ENCODE measurements at regions not wholly inside any gene's neighbourhood (a gene's known extent, or its start where the extent isn't known, plus 50 kb on each side); places are given as distances from the start of the nearest gene placed in this dataset.

- no peak for TF ChIP-seq POLR2A (IDR thresholded peaks at IDR 0.05; ENCODE audit: low read depth, low read length)
- TF ChIP-seq CTCF (IDR thresholded peaks at IDR 0.05; ENCODE audit: extremely low read depth in 1 of 2, insufficient read depth in 1 of 2, low read depth in 1 of 2, low read length in 2 of 2): no peak
- no peak for TF ChIP-seq MAX (IDR thresholded peaks at IDR 0.05; ENCODE audit: insufficient read depth, insufficient read length)
- TF ChIP-seq EZH2 (IDR thresholded peaks at IDR 0.05; ENCODE audit: borderline replicate concordance, low read depth, low read length, severe bottlenecking): no peak
- no peak for TF ChIP-seq FOS (IDR thresholded peaks at IDR 0.05; ENCODE audit: borderline replicate concordance, insufficient read depth, low read length)
- no peak for TF ChIP-seq POLR2AphosphoS5 (IDR thresholded peaks at IDR 0.05; ENCODE audit: insufficient read depth, low read depth, low read length)
- TF ChIP-seq MYC (IDR thresholded peaks at IDR 0.05; ENCODE audit: low read depth, low read length): no peak
- no peak for TF ChIP-seq JUN (IDR thresholded peaks at IDR 0.05; ENCODE audit: borderline replicate concordance, insufficient read depth, insufficient read length, low read depth)
Observed at GRCh38 chr1:96259399-96259798, 462.2 kb upstream of the PTBP2 start.

All from endothelial cell of umbilical vein (primary cell).